DND-41 (cell line): ENCODE measurements at regions not wholly inside any gene's neighbourhood (a gene's known extent, or its start where the extent isn't known, plus 50 kb on each side); places are given as distances from the start of the nearest gene placed in this dataset.

Experiments
- ATAC-seq: fragments of 200-7000 bp; cut with Tn5 transposase; 3 replicates; pipeline ENCODE4 v1.9.1; 2021; ENCODE audit warnings: low read depth; ENCODE audit not compliant: insufficient read depth
- DNase-seq: peaks from one replicate; pipeline ENCODE4 v3.0.0-alpha.2; 2020
- H2AFZ ChIP-seq: 2 replicates; pipeline ENCODE4 v1.6.0; 2012; ENCODE audit warnings: low read depth, low read length
- H3K27ac ChIP-seq: 2 replicates; pipeline ENCODE4 v1.5.1; 2012; ENCODE audit warnings: low read length, inconsistent platforms
- H3K27me3 ChIP-seq: fragments of 200-600 bp; sonication (generic); 2 replicates; pipeline ENCODE4 v1.6.0; 2012; ENCODE audit warnings: low read length, mild to moderate bottlenecking, inconsistent platforms; ENCODE audit not compliant: insufficient read depth, poor library complexity
- H3K36me3 ChIP-seq: 2 replicates; pipeline ENCODE4 v1.5.1; 2012; ENCODE audit warnings: low read length, inconsistent platforms; ENCODE audit not compliant: insufficient read depth
- H3K4me1 ChIP-seq: 2 replicates; pipeline ENCODE4 v1.5.1; 2012; ENCODE audit warnings: mild to moderate bottlenecking, low read length; ENCODE audit not compliant: insufficient read depth
- H3K4me2 ChIP-seq: 2 replicates; pipeline ENCODE4 v1.6.0; 2012; ENCODE audit warnings: mild to moderate bottlenecking, moderate library complexity, low read length, inconsistent platforms; ENCODE audit not compliant: insufficient read depth
- H3K4me3 ChIP-seq, 2 experiments: fragments of 200-600 bp in 1 of 2; shearing (Covaris generic) in 1 of 2; 2 replicates each; pipeline ENCODE4 v1.5.1; 2012 to 2016; ENCODE audit warnings: inconsistent platforms in 2 of 2, low read length in 2 of 2, mild to moderate bottlenecking in 2 of 2, low read depth in 1 of 2, moderate library complexity in 1 of 2
- H3K79me2 ChIP-seq: 2 replicates; pipeline ENCODE4 v1.6.0; 2012; ENCODE audit warnings: low read length, inconsistent platforms; ENCODE audit not compliant: insufficient read depth
- H3K9ac ChIP-seq: 2 replicates; pipeline ENCODE4 v1.6.0; 2012; ENCODE audit warnings: low read depth, mild to moderate bottlenecking, inconsistent platforms, low read length, moderate library complexity
- H3K9me3 ChIP-seq: 2 replicates; pipeline ENCODE4 v1.5.1; 2012; ENCODE audit warnings: low read length, moderate library complexity, mild to moderate bottlenecking, inconsistent platforms; ENCODE audit not compliant: insufficient read depth, severe bottlenecking
- H4K20me1 ChIP-seq: 2 replicates; pipeline ENCODE4 v1.6.0; 2012; ENCODE audit warnings: low read length; ENCODE audit not compliant: insufficient read depth
- CTCF ChIP-seq: IDR thresholded peaks from 2 replicates; pipeline ENCODE4 v1.5.1; 2012; ENCODE audit warnings: borderline replicate concordance, low read length, moderate library complexity, mild to moderate bottlenecking; ENCODE audit not compliant: poor library complexity, severe bottlenecking; ENCODE audit errors: extremely low read depth
- EZH2 ChIP-seq: IDR thresholded peaks from 3 replicates; pipeline ENCODE4 v1.6.1; 2012; ENCODE audit warnings: borderline replicate concordance, low read depth, mild to moderate bottlenecking, moderate library complexity, low read length, inconsistent platforms; ENCODE audit not compliant: severe bottlenecking

GRCh38 chr3:110868106-110868505 is 203.5 kb upstream of the NECTIN3 start:
- H3K4me1 ChIP-seq: no peaks in the 10 kb centered on the region
- H3K27ac ChIP-seq: no peak overlapping the region
- TF ChIP-seq CTCF: no peak
- no peak overlapping the region for H3K9ac ChIP-seq
- H3K4me2 ChIP-seq: no peak overlapping the region
- no peaks in the 10 kb centered on the region for H4K20me1 ChIP-seq
- DNase-seq (no peak), ATAC-seq (no peak)
- H3K36me3 ChIP-seq: no peaks in the 10 kb centered on the region
- H3K27me3 ChIP-seq: no peaks in the 10 kb centered on the region
- no peak overlapping the region for H3K4me3 ChIP-seq
- H3K79me2 ChIP-seq: no peaks in the 10 kb centered on the region
- H3K9me3 ChIP-seq: no peaks in the 10 kb centered on the region
- no peak overlapping the region for H2AFZ ChIP-seq

DNA sequence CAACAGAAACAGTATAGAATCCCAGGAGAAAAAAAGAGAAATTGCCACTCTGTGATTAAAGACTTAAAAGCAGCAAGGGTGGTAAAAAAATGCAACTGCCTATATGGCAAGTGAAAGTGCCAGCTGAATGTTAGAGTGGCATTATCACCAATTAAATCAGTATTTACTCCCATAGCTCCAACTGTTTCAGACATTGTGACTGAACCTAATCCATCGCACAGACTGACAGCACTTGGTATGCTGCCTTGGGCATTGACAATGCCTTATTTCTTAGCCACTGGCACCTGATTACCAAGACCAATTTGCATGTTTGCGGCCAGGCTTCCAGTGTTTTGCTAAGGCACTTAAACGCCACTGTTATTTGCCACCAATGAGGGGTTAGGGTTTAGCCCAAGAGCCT is 201.9 kb upstream of the NECTIN3 start:
- Histone ChIP-seq H2AFZ (no peak overlapping the region), H3K4me3 (no peak overlapping the region), H4K20me1 (no peaks in the 10 kb centered on the region), H3K27ac (no peak overlapping the region), H3K9me3 (peaks cover 9% of the 10 kb centered on the region), H3K4me1 (no peaks in the 10 kb centered on the region), H3K4me2 (no peak overlapping the region), H3K79me2 (no peaks in the 10 kb centered on the region), H3K27me3 (no peaks in the 10 kb centered on the region), H3K9ac (no peak overlapping the region), H3K36me3 (no peaks in the 10 kb centered on the region)
- TF ChIP-seq EZH2 (no peak), CTCF (no peak)
- ATAC-seq (no peak), DNase-seq (no peak)

- DNase-seq (no peak), ATAC-seq (no peak)
- no peak for TF ChIP-seq CTCF
- no peak for TF ChIP-seq EZH2
- no peak overlapping the region for H3K4me3 ChIP-seq
- H4K20me1 ChIP-seq: no peaks in the 10 kb centered on the region
- H3K9ac ChIP-seq: no peak overlapping the region
- H3K27ac ChIP-seq: no peak overlapping the region
- H3K9me3 ChIP-seq: peaks cover 13% of the 10 kb centered on the region
- no peak overlapping the region for H2AFZ ChIP-seq
- H3K27me3 ChIP-seq: no peaks in the 10 kb centered on the region
- H3K4me1 ChIP-seq: no peaks in the 10 kb centered on the region
- no peaks in the 10 kb centered on the region for H3K36me3 ChIP-seq
- H3K4me2 ChIP-seq: no peak overlapping the region
- H3K79me2 ChIP-seq: no peaks in the 10 kb centered on the region
Observed at GRCh38 chr3:110871869-110872268, 199.7 kb upstream of the NECTIN3 start.

DNA sequence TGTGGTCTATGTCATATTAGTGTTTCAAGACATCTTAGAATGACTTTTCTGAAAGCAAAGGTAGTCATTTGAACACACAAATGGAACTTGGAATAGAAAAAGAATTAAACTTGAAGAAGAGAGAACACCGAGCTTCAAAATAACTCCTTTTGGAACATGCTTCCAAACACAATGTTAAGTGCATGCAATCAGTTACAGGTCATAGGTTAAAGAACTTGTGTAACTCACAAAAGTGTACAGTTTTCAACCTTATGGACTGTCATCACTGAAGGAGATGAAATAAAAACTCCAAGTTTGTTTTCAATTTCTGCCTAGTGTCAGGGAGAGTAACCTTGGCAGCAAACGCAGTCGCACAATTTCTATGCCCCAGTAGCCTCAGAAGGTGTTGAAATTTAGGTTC is 192.9 kb upstream of the NECTIN3 start:
- Histone ChIP-seq H3K27me3 (no peaks in the 10 kb centered on the region), H3K27ac (peak overlapping the region; percentile 52), H3K4me1 (peaks cover 44% of the 10 kb centered on the region), H2AFZ (no peak overlapping the region), H3K36me3 (no peaks in the 10 kb centered on the region), H4K20me1 (no peaks in the 10 kb centered on the region), H3K79me2 (no peaks in the 10 kb centered on the region), H3K9ac (no peak overlapping the region), H3K9me3 (peaks cover 13% of the 10 kb centered on the region), H3K4me2 (peak overlapping the region; percentile 21; the same call in 1 of the 2 replicates), H3K4me3 (no peak overlapping the region)
- ATAC-seq (no peak), DNase-seq (no peak)
- TF ChIP-seq EZH2 (no peak), CTCF (no peak)
